ENCODE measurements at regions not wholly inside any gene's neighbourhood (a gene's known extent, or its start where the extent isn't known, plus 50 kb on each side); places are given as distances from the start of the nearest gene placed in this dataset.

- TF ChIP-seq MIER3 (CRISPR knock-in tag; IDR thresholded peaks at IDR 0.05; ENCODE audit: borderline replicate concordance) (no peak), SMAD9 (CRISPR knock-in tag; IDR thresholded peaks at IDR 0.05) (no peak), ELF4 (CRISPR knock-in tag; IDR thresholded peaks at IDR 0.05; ENCODE audit: borderline replicate concordance) (no peak), RORA (CRISPR knock-in tag; IDR thresholded peaks at IDR 0.05) (no peak), SOX6 (IDR thresholded peaks at IDR 0.05) (no peak), SOX6 (CRISPR knock-in tag; IDR thresholded peaks at IDR 0.05) (no peak), PAF1 (CRISPR knock-in tag; IDR thresholded peaks at IDR 0.05) (no peak), DMTF1 (CRISPR knock-in tag; IDR thresholded peaks at IDR 0.05) (no peak), GFI1 (CRISPR knock-in tag; IDR thresholded peaks at IDR 0.05; ENCODE audit: borderline replicate concordance) (no peak), ZBTB7B (CRISPR knock-in tag; IDR thresholded peaks at IDR 0.05) (no peak)
These were observed 127.6 kb upstream of the ARID2 start (continued) for GRCh38 chr12:45601888-45602287.

GRCh38 chr12:45605624-45606023 lies 123.9 kb upstream of the ARID2 start:
- POLR2A ChIA-PET = no interaction called here
- ATAC-seq = no peak
- TF ChIP-seq NFE2 (CRISPR knock-in tag; IDR thresholded peaks at IDR 0.05) (no peak), ATF7 (IDR thresholded peaks at IDR 0.05) (peak; percentile 34; the same call in 1 of the 2 replicates), ATF7 (CRISPR knock-in tag; IDR thresholded peaks at IDR 0.05) (no peak)
- Histone ChIP-seq H3K4me2 (ENCODE audit: low read depth, low read length) (no peak overlapping the region), H3K27me3 (ENCODE audit: control insufficient read depth in 1 of 2, insufficient read depth in 2 of 2, low read length in 2 of 2) (no peaks in the 10 kb centered on the region), H4K20me1 (ENCODE audit: insufficient read depth, low read length) (no peaks in the 10 kb centered on the region), H3K79me2 (ENCODE audit: insufficient read depth, low read length) (no peaks in the 10 kb centered on the region), H3K4me3 (replicated peaks in 1 of 3; ENCODE audit: insufficient read depth in 1 of 3, low read depth in 2 of 3, low read length in 3 of 3) (no peak overlapping the region), H3K4me1 (ENCODE audit: insufficient read depth, low read length) (no peaks in the 10 kb centered on the region), H3K27ac (ENCODE audit: extremely low read length, insufficient read depth, low read length) (no peak overlapping the region), H3K9me3 (ENCODE audit: low read length) (peaks cover 5% of the 10 kb centered on the region; the same call in 1 of the 2 replicates), H3K9ac (ENCODE audit: insufficient read depth, low read depth, low read length) (no peak overlapping the region), H3K36me3 (replicated peaks in 1 of 2; ENCODE audit: control insufficient read depth in 1 of 2, insufficient read depth in 2 of 2, low read length in 2 of 2) (no peaks in the 10 kb centered on the region), H2AFZ (ENCODE audit: low read length) (no peak overlapping the region)
- 0% methylated on average over 1 of the region's 1 CpG for WGBS (ENCODE audit: low lambda C conversion rate)
- no TSS peak for BruUV-seq (replicated peaks)
- no peak for DNase-seq (ENCODE audit: low spot score)
- CTCF ChIA-PET (ENCODE audit: low intra/inter-chr PET ratio, low total read pairs) = no interaction called here
- intact Hi-C loops (cut with micrococcal nuclease; ENCODE audit: unreplicated experiment) (no loop called here), in situ Hi-C loops (cut with HindIII; ENCODE audit: extremely low pct_ligation_motif_present, low pct_unique_long_range_greater_than_20kb) (no loop called here)
- no peak for FAIRE-seq
